ENCODE measurements at regions not wholly inside any gene's neighbourhood (a gene's known extent, or its start where the extent isn't known, plus 50 kb on each side); places are given as distances from the start of the nearest gene placed in this dataset.

GRCh38 chr11:95503047-95503446 is 272.0 kb upstream of the SESN3 start:
- Histone ChIP-seq H3K9ac (replicated peaks in 1 of 4; ENCODE audit: extremely low read depth in 1 of 4, low read depth in 3 of 4, low read length in 3 of 4) (no peak overlapping the region), H3K79me2 (ENCODE audit: control insufficient read depth in 1 of 2, insufficient read depth in 2 of 2, low read length in 2 of 2) (no peaks in the 10 kb centered on the region), H2AK5ac (ENCODE audit: low read depth, low read length) (no peak overlapping the region), H2BK120ac (replicated peaks; ENCODE audit: low read depth, low read length) (no peak overlapping the region), H3K56ac (replicated peaks; ENCODE audit: insufficient read length, low read depth, low read length) (no peak overlapping the region), H3K27ac (ENCODE audit: low read depth, low read length) (no peak overlapping the region), H4K20me1 (replicated peaks in 1 of 2; ENCODE audit: control insufficient read depth in 1 of 2, insufficient read depth in 2 of 2, low read length in 2 of 2) (no peaks in the 10 kb centered on the region), H3K27me3 (replicated peaks in 1 of 4; ENCODE audit: control insufficient read depth in 3 of 4, extremely low read depth in 1 of 4, insufficient read depth in 3 of 4, low read length in 3 of 4) (no peaks in the 10 kb centered on the region), H3K23ac (ENCODE audit: insufficient read length) (no peak overlapping the region), H3K4me3 (ENCODE audit: extremely low read depth in 1 of 4, insufficient read depth in 2 of 4, low read depth in 3 of 4, low read length in 4 of 4) (no peak overlapping the region), H2BK5ac (ENCODE audit: low read depth, low read length) (no peak overlapping the region), H2AFZ (ENCODE audit: low read length) (no peak overlapping the region), H2BK15ac (ENCODE audit: low read length) (no peak overlapping the region), H3K4ac (replicated peaks; ENCODE audit: insufficient read length, low read depth, low read length) (no peak overlapping the region), H3K14ac (ENCODE audit: insufficient read length) (no peak overlapping the region), H4K91ac (replicated peaks; ENCODE audit: insufficient read length, low read length) (no peak overlapping the region), H3K79me1 (ENCODE audit: low read depth, low read length) (no peaks in the 10 kb centered on the region), H3K9me3 (ENCODE audit: insufficient read depth in 2 of 2, low read depth in 1 of 2, low read length in 1 of 2) (no peaks in the 10 kb centered on the region), H3K23me2 (ENCODE audit: low read depth, low read length) (peaks cover 4% of the 10 kb centered on the region; the same call in 1 of the 2 replicates), H3K36me3 (ENCODE audit: control insufficient read depth in 2 of 4, insufficient read depth in 4 of 4, low read length in 3 of 4) (no peaks in the 10 kb centered on the region), H3K18ac (ENCODE audit: extremely low read depth, low read length) (no peak overlapping the region), H4K8ac (ENCODE audit: extremely low read depth, insufficient read depth, low read length) (no peak overlapping the region), H3K4me1 (replicated peaks in 1 of 4; ENCODE audit: control insufficient read depth in 3 of 4, insufficient read depth in 4 of 4, low read length in 3 of 4) (peaks cover 4 to 13% (median 5%) of the 10 kb centered on the region in 4 experiments; a peak in 6 of 7 replicates), H2BK20ac (ENCODE audit: low read length) (no peak overlapping the region), H3K4me2 (ENCODE audit: insufficient read depth in 1 of 2, low read depth in 2 of 2, low read length in 2 of 2) (no peak overlapping the region), H2BK12ac (ENCODE audit: low read depth, low read length) (no peak overlapping the region), H4K5ac (ENCODE audit: insufficient read length, low read depth, low read length) (no peak overlapping the region)
- CTCF ChIA-PET (ENCODE audit: partially characterized antibody) = interaction anchor here (1.0 kb wide), 1 partner anchor 351 kb away, joined by 4 read pairs; no protein-coding TSS in a partner anchor
- POLR2A ChIA-PET (ENCODE audit: partially characterized antibody) = no interaction called here
- 71% methylated on average over 1 of the region's 1 CpG; no CpG with 5 or more reads in 1 of the 2 experiments for WGBS, 2 experiments (ENCODE audit: extremely low coverage in 1 of 2, insufficient coverage in 1 of 2, insufficient read length in 1 of 2, insufficient replicate concordance in 2 of 2, low coverage in 1 of 2, low lambda C conversion rate in 2 of 2, missing lambda C conversion rate in 1 of 2)
- TF ChIP-seq CBX8 (IDR thresholded peaks at IDR 0.05; ENCODE audit: borderline replicate concordance, low read depth, low read length) = no peak
- no peak for TF ChIP-seq USF2 (IDR thresholded peaks at IDR 0.05; ENCODE audit: low read length)
- TF ChIP-seq RNF2 (IDR thresholded peaks at IDR 0.05; ENCODE audit: borderline replicate concordance, low read depth, low read length, missing control alignments, poor library complexity, severe bottlenecking) = no peak
- no peak for TF ChIP-seq SRF (IDR thresholded peaks at IDR 0.05; ENCODE audit: low read depth, low read length)
- TF ChIP-seq CEBPB (IDR thresholded peaks at IDR 0.05; ENCODE audit: low read depth, low read length) = no peak
- no peak for FAIRE-seq
- DNase-seq (ENCODE audit: low read depth in 1 of 2, low spot score in 2 of 2) = no peak
